NB4 (cell line): ENCODE measurements at regions not wholly inside any gene's neighbourhood (a gene's known extent, or its start where the extent isn't known, plus 50 kb on each side); places are given as distances from the start of the nearest gene placed in this dataset.

Experiments
- DNase-seq: peaks from one replicate; pipeline ENCODE4 v3.0.0; 2010; ENCODE audit warnings: low read depth
- H3K4me3 ChIP-seq: one replicate; pipeline ENCODE4 v1.5.1; 2011; ENCODE audit warnings: mild to moderate bottlenecking, low read depth, low read length, moderate library complexity
- CTCF ChIP-seq: IDR thresholded peaks from one replicate; pipeline ENCODE4 v1.5.1; 2012; ENCODE audit warnings: low read depth, low read length
- MAX ChIP-seq: IDR thresholded peaks from 2 replicates; pipeline ENCODE4 v1.6.1; 2011; ENCODE audit warnings: low read depth, low read length
- MYC ChIP-seq: IDR thresholded peaks from 2 replicates; pipeline ENCODE4 v1.6.1; 2011; ENCODE audit warnings: low read depth, low read length
- POLR2A ChIP-seq: IDR thresholded peaks from 2 replicates; pipeline ENCODE4 v1.6.1; 2011; ENCODE audit warnings: mild to moderate bottlenecking; ENCODE audit not compliant: insufficient read length; ENCODE audit errors: extremely low read depth

- TF ChIP-seq MYC (no peak), POLR2A (no peak), MAX (no peak), CTCF (no peak)
- no peak for DNase-seq
- H3K4me3 ChIP-seq = no peak overlapping the region
Measured at GRCh38 chr17:13272296-13272695, 254.5 kb upstream of the ELAC2 start.

- H3K4me3 ChIP-seq = no peak overlapping the region
- DNase-seq = no peak
- TF ChIP-seq MAX (no peak), CTCF (no peak), MYC (no peak), POLR2A (no peak)
Measured at GRCh38 chr17:13268791-13269595, 251.2 kb upstream of the ELAC2 start.

- TF ChIP-seq POLR2A (no peak), MYC (no peak), CTCF (no peak), MAX (no peak)
- H3K4me3 ChIP-seq = no peak overlapping the region
- no peak for DNase-seq
Measured at GRCh38 chr17:13266606-13267005, 248.8 kb upstream of the ELAC2 start.

- TF ChIP-seq MYC (no peak), MAX (no peak), CTCF (no peak), POLR2A (no peak)
- DNase-seq = no peak
- no peak overlapping the region for H3K4me3 ChIP-seq
Measured at GRCh38 chr17:13265311-13265710, 247.5 kb upstream of the ELAC2 start.

GRCh38 chr17:13263746-13264145 lies 245.9 kb upstream of the ELAC2 start:
- no peak for DNase-seq
- H3K4me3 ChIP-seq = no peak overlapping the region
- TF ChIP-seq MAX (no peak), POLR2A (no peak), MYC (no peak), CTCF (no peak)
